ENCODE measurements at regions not wholly inside any gene's neighbourhood (a gene's known extent, or its start where the extent isn't known, plus 50 kb on each side); places are given as distances from the start of the nearest gene placed in this dataset.

DNA sequence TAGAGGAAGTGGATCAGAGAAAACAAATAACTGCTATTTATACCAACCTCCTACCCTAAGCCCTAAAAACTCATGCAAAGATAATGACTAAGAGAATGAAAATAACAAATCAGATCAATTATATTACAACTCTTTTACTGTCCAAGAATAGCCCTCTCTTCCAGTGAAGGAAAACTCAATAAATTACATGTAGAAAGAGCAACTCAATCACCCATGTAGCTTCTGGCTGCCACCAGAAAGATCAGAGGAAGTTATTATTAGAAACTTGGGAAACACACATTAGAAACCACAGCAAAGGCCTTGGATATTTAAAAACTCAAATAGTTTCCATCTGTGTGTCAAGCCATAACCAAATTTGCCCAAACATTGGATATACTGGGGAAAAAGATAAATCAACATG, 134.0 kb upstream of the TARS1 start:
- Histone ChIP-seq H2AFZ (ENCODE audit: low read depth, low read length) (no peak overlapping the region), H3K4me2 (ENCODE audit: insufficient read depth, low read length) (no peak overlapping the region), H3K27ac (ENCODE audit: insufficient read depth, low read depth, low read length) (no peak overlapping the region), H3K9ac (replicated peaks; ENCODE audit: extremely low read depth, insufficient read depth, low read length) (no peak overlapping the region), H3K9me3 (replicated peaks; ENCODE audit: control insufficient read depth, insufficient read depth, low read length) (no peaks in the 10 kb centered on the region), H3K4me3 (replicated peaks in 1 of 3; ENCODE audit: insufficient read depth in 1 of 3, low read depth in 1 of 3, low read length in 3 of 3) (no peak overlapping the region), H3K79me2 (ENCODE audit: control insufficient read depth, insufficient read depth, low read length) (no peaks in the 10 kb centered on the region), H4K20me1 (replicated peaks; ENCODE audit: control insufficient read depth, extremely low read depth, insufficient read depth, low read length) (no peaks in the 10 kb centered on the region), H3K27me3 (ENCODE audit: control insufficient read depth in 2 of 2, insufficient read depth in 2 of 2, low read length in 2 of 2) (no peaks in the 10 kb centered on the region), H3K36me3 (ENCODE audit: control insufficient read depth in 2 of 2, extremely low read depth in 1 of 2, insufficient read depth in 2 of 2, low read length in 2 of 2) (no peaks in the 10 kb centered on the region), H3K4me1 (ENCODE audit: control insufficient read depth, extremely low read depth, insufficient read depth, low read length) (no peaks in the 10 kb centered on the region), H3K9me1 (replicated peaks; ENCODE audit: control insufficient read depth, extremely low read depth, insufficient read depth, low read length) (no peaks in the 10 kb centered on the region)
- ChIA-PET POLR2A (no interaction called here), CTCF (no interaction called here)
- DNase-seq (ENCODE audit: low read depth, low spot score): no peak
- dilution Hi-C loops (cut with MboI; ENCODE audit: extremely low pct_ligation_motif_present, low sequenced_read_pairs) (no loop called here), intact Hi-C loops (cut with micrococcal nuclease) (loop anchor here (10.0 kb wide), 1 partner anchor 822 kb away; no protein-coding TSS in a partner anchor)
- no peak for TF ChIP-seq FOS (IDR thresholded peaks at IDR 0.05; ENCODE audit: borderline replicate concordance, insufficient read depth, low read length)
- FAIRE-seq: no peak
- BruUV-seq (replicated peaks): no TSS peak

- DNase-seq (ENCODE audit: low read depth, low spot score): no peak
- Histone ChIP-seq H4K20me1 (replicated peaks; ENCODE audit: control insufficient read depth, extremely low read depth, insufficient read depth, low read length) (no peaks in the 10 kb centered on the region), H3K36me3 (ENCODE audit: control insufficient read depth in 2 of 2, extremely low read depth in 1 of 2, insufficient read depth in 2 of 2, low read length in 2 of 2) (no peaks in the 10 kb centered on the region), H3K27ac (ENCODE audit: insufficient read depth, low read depth, low read length) (no peak overlapping the region), H3K27me3 (ENCODE audit: control insufficient read depth in 2 of 2, insufficient read depth in 2 of 2, low read length in 2 of 2) (no peaks in the 10 kb centered on the region), H3K4me1 (ENCODE audit: control insufficient read depth, extremely low read depth, insufficient read depth, low read length) (no peaks in the 10 kb centered on the region), H3K9ac (replicated peaks; ENCODE audit: extremely low read depth, insufficient read depth, low read length) (no peak overlapping the region), H3K4me3 (replicated peaks in 1 of 3; ENCODE audit: insufficient read depth in 1 of 3, low read depth in 1 of 3, low read length in 3 of 3) (no peak overlapping the region), H3K9me1 (replicated peaks; ENCODE audit: control insufficient read depth, extremely low read depth, insufficient read depth, low read length) (no peaks in the 10 kb centered on the region), H2AFZ (ENCODE audit: low read depth, low read length) (no peak overlapping the region), H3K79me2 (ENCODE audit: control insufficient read depth, insufficient read depth, low read length) (no peaks in the 10 kb centered on the region), H3K4me2 (ENCODE audit: insufficient read depth, low read length) (no peak overlapping the region), H3K9me3 (replicated peaks; ENCODE audit: control insufficient read depth, insufficient read depth, low read length) (no peaks in the 10 kb centered on the region)
- intact Hi-C loops (cut with micrococcal nuclease) (loop anchor here (10.0 kb wide), 1 partner anchor 824 kb away; no protein-coding TSS in a partner anchor), dilution Hi-C loops (cut with MboI; ENCODE audit: extremely low pct_ligation_motif_present, low sequenced_read_pairs) (no loop called here)
- FAIRE-seq: no peak
- no TSS peak for BruUV-seq (replicated peaks)
- TF ChIP-seq POLR2AphosphoS5 (IDR thresholded peaks at IDR 0.05; ENCODE audit: insufficient read depth, low read depth, low read length) (no peak), MYC (IDR thresholded peaks at IDR 0.05; ENCODE audit: low read depth, low read length) (no peak), GATA2 (IDR thresholded peaks at IDR 0.05; ENCODE audit: insufficient read depth, insufficient read length, low read depth, low read length) (no peak), JUN (IDR thresholded peaks at IDR 0.05; ENCODE audit: borderline replicate concordance, insufficient read depth, insufficient read length, low read depth) (no peak), FOS (IDR thresholded peaks at IDR 0.05; ENCODE audit: borderline replicate concordance, insufficient read depth, low read length) (no peak), EZH2 (IDR thresholded peaks at IDR 0.05; ENCODE audit: borderline replicate concordance, low read depth, low read length, severe bottlenecking) (no peak)
- TF ChIP-seq, protein P1, sequence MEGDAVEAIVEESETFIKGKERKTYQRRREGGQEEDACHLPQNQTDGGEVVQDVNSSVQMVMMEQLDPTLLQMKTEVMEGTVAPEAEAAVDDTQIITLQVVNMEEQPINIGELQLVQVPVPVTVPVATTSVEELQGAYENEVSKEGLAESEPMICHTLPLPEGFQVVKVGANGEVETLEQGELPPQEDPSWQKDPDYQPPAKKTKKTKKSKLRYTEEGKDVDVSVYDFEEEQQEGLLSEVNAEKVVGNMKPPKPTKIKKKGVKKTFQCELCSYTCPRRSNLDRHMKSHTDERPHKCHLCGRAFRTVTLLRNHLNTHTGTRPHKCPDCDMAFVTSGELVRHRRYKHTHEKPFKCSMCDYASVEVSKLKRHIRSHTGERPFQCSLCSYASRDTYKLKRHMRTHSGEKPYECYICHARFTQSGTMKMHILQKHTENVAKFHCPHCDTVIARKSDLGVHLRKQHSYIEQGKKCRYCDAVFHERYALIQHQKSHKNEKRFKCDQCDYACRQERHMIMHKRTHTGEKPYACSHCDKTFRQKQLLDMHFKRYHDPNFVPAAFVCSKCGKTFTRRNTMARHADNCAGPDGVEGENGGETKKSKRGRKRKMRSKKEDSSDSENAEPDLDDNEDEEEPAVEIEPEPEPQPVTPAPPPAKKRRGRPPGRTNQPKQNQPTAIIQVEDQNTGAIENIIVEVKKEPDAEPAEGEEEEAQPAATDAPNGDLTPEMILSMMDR (IDR thresholded peaks at IDR 0.05; ENCODE audit: extremely low read depth in 1 of 2, insufficient read depth in 1 of 2, low read depth in 1 of 2, low read length in 2 of 2): no peak
- POLR2A ChIA-PET: no interaction called here
- CTCF ChIA-PET: interaction anchor here (0.8 to 0.9 kb wide), 3 partner anchors 9 to 24 kb away, joined by 3 read pairs; no protein-coding TSS in a partner anchor
Observed at GRCh38 chr5:33308586-33308985, 132.2 kb upstream of the TARS1 start.

Data from endothelial cell of umbilical vein (primary cell).